HG02884 (cell line): ENCODE measurements at regions not wholly inside any gene's neighbourhood (a gene's known extent, or its start where the extent isn't known, plus 50 kb on each side); places are given as distances from the start of the nearest gene placed in this dataset.

Experiments used
- ATAC-seq: cut with Tn5 transposase; IDR thresholded peaks from one replicate; pipeline ENCODE4 v1.9.1; 2021; ENCODE audit warnings: mild to moderate bottlenecking, moderate library complexity; ENCODE audit not compliant: unreplicated experiment

DNA sequence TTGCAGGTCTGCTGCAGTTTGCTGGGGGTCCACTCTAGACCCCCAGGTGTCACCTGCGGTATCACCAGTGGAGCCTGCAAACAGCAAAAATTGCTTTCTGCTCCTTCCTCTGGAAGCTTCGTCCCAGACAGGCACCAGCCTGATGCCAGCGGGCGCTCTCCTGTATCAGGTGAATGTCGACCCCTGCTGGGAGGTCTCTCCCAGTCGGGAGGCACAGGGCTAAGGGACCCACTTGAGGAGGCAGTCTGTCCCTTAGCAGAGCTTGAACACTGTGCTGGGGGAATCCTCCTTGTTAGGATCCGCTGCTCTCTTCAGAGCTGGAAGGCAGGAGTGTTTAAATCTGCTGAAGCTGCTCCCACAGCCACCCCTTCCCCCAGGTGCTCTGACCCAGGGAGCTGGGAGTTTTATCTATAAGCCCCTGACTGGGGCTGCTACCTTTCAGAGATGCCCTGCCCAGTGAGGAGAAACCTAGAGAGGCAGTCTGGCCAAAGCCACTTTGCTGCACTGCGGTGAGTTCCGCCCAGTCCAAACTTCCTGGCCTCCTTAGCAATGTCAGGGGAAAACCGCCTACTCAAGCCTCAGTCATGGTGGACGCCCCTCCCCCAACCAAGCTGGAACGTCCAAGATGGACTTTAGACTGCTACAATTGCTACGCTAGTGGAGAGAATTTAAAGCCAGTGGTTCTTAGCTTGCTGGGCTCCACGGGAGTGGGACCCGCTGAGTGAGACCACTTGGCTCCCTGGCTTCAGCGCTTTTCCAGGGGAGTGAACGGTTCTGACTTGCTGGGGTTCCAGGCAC is 652.5 kb downstream of the KCNJ3 start:
- no peak for ATAC-seq

DNA sequence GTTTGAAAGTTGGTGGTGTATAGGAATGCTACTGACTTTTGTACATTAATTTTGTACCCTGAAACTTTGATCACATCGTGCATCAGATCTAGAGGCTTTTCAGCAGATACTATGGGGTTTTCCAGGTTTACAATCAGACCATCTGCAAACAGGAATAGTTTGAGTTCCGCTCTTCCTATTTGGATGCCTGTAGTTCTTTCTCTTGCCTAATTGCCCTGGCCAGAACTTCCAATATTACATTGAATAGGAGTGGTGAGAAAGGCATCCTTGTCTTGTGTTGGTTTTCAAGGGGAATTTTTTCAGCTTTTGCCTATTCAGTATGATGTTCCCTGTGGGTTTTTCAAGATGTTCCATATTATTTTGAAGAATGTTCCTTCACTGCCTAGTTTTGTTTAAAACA is 633.5 kb downstream of the KCNJ3 start:
- ATAC-seq = no peak

DNA sequence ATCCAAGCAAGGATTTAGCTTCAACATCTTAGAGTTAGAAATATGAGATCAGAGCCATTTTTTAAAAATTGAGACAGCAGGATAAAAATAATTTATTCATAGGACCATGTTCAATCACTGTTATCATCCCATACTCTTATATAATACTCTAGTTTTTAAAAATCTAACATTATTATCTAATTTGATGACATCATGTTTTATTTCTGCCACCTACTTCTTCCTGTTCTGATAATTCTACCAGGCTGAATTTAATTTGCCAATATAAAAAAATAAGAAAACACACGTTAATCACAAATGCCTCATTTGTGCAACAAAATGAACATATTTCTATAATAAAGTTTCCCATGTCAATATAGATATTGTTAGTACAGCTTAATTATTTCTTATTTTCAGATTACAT is 621.7 kb downstream of the KCNJ3 start:
- ATAC-seq = no peak

- ATAC-seq = no peak
These were observed 620.2 kb downstream of the KCNJ3 start for GRCh38 chr2:155318710-155319109.

- no peak for ATAC-seq
These were observed 617.3 kb downstream of the KCNJ3 start for GRCh38 chr2:155315768-155316167.

DNA sequence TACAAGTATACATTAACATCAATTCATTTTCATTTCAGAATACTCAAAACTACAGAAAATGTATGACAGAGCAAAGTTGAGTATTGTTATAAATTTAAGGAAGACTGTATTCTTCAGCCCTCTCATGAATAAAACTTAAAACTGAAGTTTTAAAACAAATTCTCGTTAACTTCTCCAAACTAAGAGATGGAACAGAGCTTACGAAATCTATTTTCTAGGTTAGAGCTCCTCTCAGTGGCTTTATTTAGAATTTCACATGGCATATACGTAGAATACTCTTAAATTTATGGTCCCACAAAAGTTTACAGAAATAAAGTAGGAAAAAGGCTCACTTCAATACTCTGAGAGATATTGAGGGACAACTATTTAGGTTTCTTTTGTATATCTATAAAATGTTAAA is 612.1 kb downstream of the KCNJ3 start:
- peak; percentile 50 for ATAC-seq

DNA sequence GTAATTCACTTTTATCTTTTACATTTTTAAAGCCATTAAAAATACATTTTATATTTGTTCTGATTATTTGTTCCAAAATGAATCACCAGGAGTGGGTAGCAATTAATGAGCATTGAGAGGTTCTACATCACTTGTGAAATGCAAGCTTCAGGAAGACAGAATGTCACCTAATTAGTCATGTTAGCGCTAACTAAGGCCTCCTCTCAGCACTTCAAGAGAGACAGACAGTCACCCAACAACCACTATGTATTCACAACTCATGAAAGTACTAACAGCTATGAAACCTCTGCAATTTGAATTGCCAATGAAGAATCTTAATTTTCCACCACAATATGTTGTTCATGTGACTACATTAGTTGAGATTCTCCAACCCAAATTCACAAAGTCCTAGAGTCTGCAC is 611.0 kb downstream of the KCNJ3 start:
- no peak for ATAC-seq

GRCh38 chr2:155308367-155309009 is 610.0 kb downstream of the KCNJ3 start:
- peak; percentile 49 for ATAC-seq

GRCh38 chr2:155301221-155301620 is 602.7 kb downstream of the KCNJ3 start:
- ATAC-seq = no peak

DNA sequence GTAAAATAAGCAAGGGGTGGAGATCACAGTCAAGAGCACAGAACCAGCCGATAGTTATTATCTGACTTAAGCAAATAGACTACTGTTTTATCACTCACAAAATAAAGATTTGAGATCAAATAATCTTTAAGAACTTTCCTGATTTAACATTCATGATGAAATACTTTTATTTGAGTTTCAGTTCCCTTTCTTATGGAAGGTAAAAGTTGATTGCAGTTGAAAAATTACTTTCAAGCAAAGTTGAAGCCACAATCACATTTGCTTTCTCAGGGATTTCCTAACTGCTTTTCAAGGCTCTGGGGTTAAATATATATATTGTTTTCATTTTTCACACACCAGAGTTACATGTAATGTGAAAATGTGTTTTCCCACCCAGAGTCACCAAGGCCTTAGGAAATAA is 599.5 kb downstream of the KCNJ3 start:
- ATAC-seq = no peak

GRCh38 chr2:155294358-155294757 is 595.9 kb downstream of the KCNJ3 start:
- ATAC-seq = no peak

DNA sequence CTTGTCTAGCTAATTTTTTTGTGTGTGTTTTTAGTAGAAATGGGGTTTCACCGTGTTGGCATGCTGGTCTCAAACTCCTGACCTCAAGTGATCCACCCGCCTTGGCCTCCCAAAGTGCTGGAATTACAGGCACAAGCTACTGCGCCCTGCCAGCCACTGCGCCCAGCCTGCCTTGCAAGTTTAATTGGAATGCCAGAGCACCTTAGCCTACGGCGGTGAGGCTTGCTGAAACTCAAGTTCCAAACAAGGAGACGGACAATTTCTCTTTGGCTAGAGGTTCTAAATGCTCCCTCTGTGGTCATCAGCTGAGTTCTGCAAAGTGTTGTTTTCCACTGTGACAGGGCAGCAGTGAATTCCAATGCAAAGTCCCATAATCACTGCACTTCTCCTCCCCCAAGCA is 583.4 kb downstream of the KCNJ3 start:
- no peak for ATAC-seq

DNA sequence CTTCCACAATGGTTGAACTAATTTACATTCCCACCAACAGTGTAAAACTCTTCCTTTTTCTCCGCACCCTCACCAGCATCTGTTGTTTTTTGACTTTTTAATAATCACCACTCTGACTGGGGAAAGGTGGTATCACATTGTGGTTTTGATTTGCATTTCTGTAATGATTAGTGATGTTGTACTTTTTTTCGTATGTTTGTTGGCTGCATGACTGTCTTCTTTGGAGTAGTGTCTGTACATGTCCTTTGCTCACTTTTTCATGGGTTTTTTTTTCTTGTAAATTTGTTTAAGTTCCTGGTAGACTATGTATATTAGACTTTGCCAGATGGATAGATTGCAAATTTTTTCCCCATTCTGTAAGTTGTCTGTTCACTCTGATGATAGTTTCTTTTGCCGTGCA is 574.8 kb downstream of the KCNJ3 start:
- ATAC-seq = no peak

- ATAC-seq = peak; percentile 48
These were observed 568.1 kb downstream of the KCNJ3 start for GRCh38 chr2:155266583-155266982.

GRCh38 chr2:155266109-155266508 is 567.6 kb downstream of the KCNJ3 start:
- ATAC-seq = no peak

DNA sequence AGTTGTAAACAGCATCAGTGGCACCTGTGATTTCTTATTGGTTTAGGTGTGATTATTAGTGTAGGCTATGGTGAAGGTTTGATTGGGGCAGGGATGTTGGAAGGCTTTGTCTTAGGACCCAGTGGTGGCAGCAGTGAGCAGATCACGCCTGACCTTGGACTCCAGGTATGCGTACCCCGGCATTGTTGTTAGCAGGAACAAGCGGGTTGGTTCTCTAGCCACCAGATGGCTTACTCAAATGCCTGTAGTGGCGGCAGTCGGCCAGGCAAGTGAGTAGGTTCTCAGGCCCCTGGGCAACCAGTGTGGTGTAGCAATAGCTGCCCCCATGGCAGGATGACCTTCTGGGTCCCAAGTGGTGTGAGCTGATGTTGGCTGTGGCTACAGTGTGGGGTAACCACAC is 558.3 kb downstream of the KCNJ3 start:
- no peak for ATAC-seq

DNA sequence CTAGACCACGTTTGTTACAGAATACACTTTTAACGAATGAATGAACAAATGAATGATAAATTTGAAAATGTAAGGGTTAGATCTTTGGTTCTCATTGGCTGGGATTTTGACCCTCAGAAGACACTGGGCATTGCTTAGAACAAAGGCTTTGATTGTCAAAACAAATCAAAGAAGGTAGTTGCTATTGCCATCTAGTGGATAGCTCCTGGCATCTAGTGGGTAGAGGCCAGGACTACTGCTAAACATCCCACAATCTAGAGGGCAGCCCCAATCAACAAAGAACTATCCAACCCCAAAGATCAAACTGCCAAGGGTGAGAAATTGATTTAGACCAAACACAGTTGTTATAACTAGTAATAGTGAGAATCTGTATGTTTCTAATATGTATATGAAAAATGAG is 552.3 kb downstream of the KCNJ3 start:
- ATAC-seq = peak; percentile 73

DNA sequence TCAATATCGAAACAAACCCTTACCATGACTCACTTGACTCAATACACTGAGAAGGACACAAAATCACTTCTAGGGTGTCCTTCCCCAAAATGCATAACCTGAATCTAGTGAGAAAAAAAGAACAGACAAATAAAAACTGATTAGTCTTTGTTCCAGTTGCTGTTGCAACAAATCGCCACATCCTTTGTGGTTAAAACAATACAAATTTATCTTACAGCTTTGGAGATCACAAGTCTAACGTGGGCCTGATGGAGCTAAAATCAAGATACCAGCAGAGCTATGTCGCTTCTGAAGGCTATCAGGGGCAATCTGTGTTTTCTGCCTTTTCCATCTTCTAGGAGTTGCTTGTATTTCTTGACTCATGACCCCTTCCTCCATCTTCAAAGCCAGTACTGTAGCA is 541.7 kb downstream of the KCNJ3 start:
- no peak for ATAC-seq

- ATAC-seq = no peak
These were observed 537.2 kb downstream of the KCNJ3 start for GRCh38 chr2:155235710-155236109.

GRCh38 chr2:155223781-155224406 is 525.4 kb downstream of the KCNJ3 start:
- ATAC-seq = peak; percentile 68

DNA sequence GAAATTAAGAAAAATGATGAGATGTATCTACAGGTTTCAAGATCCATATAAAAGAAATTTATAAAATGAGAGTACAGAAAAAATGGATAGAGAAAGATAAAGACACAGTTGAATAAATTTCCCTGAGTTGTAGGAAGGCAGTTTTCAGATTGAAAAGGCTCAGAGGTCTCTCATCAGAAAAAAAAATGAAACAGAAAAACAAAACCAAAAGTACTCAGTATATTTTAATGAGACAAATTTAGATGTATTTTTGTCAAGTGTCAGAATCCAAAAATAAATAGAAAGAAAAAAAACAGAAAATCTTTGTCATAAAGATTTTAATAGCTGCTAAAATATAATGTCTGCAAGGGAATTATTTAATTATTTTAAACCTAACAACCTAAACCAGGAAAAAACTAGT is 520.5 kb downstream of the KCNJ3 start:
- peak; percentile 56 for ATAC-seq

- ATAC-seq = peak; percentile 41
These were observed 519.9 kb downstream of the KCNJ3 start for GRCh38 chr2:155218292-155218924.
